Upper lobe of left lung (tissue), 4 donors: ENCODE measurements at regions not wholly inside any gene's neighbourhood (a gene's known extent, or its start where the extent isn't known, plus 50 kb on each side); places are given as distances from the start of the nearest gene placed in this dataset.

ENCODE experiments used
- EP300 ChIP-seq, 4 donors: sonication (generic); formaldehyde crosslinking; IDR thresholded peaks; one replicate each; pipeline ENCODE4 v1.5.1; 2017; ENCODE audit warnings: antibody characterized with exemption in 4 of 4, control low read depth in 2 of 4
- POLR2A ChIP-seq, 4 donors: fragments of 450-650 bp; IDR thresholded peaks; one replicate each; pipeline ENCODE4 v1.5.1; 2016 to 2017; ENCODE audit warnings: antibody characterized with exemption in 4 of 4, mild to moderate bottlenecking in 2 of 4
- POLR2AphosphoS5 ChIP-seq, 2 donors: sonication (generic); formaldehyde crosslinking; IDR thresholded peaks; one replicate each; pipeline ENCODE4 v1.5.1; 2017; ENCODE audit warnings: antibody characterized with exemption in 2 of 2
- TF ChIP-seq, protein P1 (sequence below), 6 experiments: fragments of 450-650 bp in 4 of 6; fragments of 200-600 bp in 2 of 6; sonication (generic) in 2 of 6; IDR thresholded peaks; one replicate each; pipeline ENCODE4 v1.5.1; 2016 to 2019; ENCODE audit warnings: antibody characterized with exemption in 6 of 6

DNA sequence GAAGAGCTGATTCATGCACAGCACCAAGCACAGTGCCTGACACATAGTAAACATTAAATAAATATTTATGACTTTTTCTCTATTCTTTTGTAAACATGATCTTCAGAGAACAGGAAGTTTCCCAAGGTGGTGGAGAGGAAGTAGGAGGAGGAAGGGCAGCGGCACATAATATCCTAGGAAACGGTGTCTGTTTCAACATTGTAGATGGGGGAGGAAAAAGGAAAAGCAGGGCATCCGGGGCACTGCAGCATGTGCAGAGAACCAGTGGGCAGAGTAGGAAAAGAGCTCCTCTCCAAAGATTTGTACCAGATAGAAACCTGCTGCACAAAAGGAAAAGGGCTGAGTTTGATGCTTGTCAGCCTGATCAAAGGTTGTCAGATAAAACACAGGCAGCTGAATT lies 421.7 kb upstream of the ZNF462 start:
- TF ChIP-seq, protein P1, sequence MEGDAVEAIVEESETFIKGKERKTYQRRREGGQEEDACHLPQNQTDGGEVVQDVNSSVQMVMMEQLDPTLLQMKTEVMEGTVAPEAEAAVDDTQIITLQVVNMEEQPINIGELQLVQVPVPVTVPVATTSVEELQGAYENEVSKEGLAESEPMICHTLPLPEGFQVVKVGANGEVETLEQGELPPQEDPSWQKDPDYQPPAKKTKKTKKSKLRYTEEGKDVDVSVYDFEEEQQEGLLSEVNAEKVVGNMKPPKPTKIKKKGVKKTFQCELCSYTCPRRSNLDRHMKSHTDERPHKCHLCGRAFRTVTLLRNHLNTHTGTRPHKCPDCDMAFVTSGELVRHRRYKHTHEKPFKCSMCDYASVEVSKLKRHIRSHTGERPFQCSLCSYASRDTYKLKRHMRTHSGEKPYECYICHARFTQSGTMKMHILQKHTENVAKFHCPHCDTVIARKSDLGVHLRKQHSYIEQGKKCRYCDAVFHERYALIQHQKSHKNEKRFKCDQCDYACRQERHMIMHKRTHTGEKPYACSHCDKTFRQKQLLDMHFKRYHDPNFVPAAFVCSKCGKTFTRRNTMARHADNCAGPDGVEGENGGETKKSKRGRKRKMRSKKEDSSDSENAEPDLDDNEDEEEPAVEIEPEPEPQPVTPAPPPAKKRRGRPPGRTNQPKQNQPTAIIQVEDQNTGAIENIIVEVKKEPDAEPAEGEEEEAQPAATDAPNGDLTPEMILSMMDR (IDR thresholded peaks at IDR 0.05): no peak
- TF ChIP-seq POLR2A (IDR thresholded peaks at IDR 0.05) (no peak), POLR2AphosphoS5 (IDR thresholded peaks at IDR 0.05) (no peak), EP300 (IDR thresholded peaks at IDR 0.05) (no peak)
